Panc1 (cell line): ENCODE measurements at regions not wholly inside any gene's neighbourhood (a gene's known extent, or its start where the extent isn't known, plus 50 kb on each side); places are given as distances from the start of the nearest gene placed in this dataset.

Source experiments
- ATAC-seq: fragments of 200-7000 bp; cut with Tn5 transposase; 2 replicates; pipeline ENCODE4 v1.9.1; 2020; ENCODE audit warnings: mild to moderate bottlenecking, moderate library complexity
- BruUV-seq: library from RNA; stranded (reverse); fragments of 400-500 nt; replicated peaks from 2 replicates; lab custom pipeline; 2021; lab: Mats Ljungman, UMichigan
- CTCF ChIA-PET: fragments of 300-600 bp; sonication (Branson Sonifier 250); formaldehyde crosslinking; loops from one replicate; lab custom pipeline; 2022; ENCODE audit warnings: antibody characterized with exemption; lab: Charles Lee
- POLR2A ChIA-PET: fragments of 300-600 bp; sonication (Branson Sonifier 250); formaldehyde crosslinking; loops from one replicate; lab custom pipeline; 2022; ENCODE audit warnings: antibody characterized with exemption; lab: Charles Lee
- DNase-seq: peaks from one replicate; pipeline ENCODE4 v3.0.0-alpha.2; 2010; ENCODE audit warnings: low read depth, low spot score
- H3K27ac ChIP-seq: 2 replicates; pipeline ENCODE4 v1.5.1; 2011; ENCODE audit warnings: mild to moderate bottlenecking, low read length, inconsistent platforms
- H3K27me3 ChIP-seq: fragments of 200-500 bp; sonication (Bioruptor generic); 2 replicates; pipeline ENCODE4 v1.6.0; 2014; ENCODE audit warnings: low read length, inconsistent platforms; ENCODE audit not compliant: control insufficient read depth, insufficient read depth
- H3K36me3 ChIP-seq: fragments of 200-500 bp; sonication (Bioruptor generic); 2 replicates; pipeline ENCODE4 v1.5.1; 2014; ENCODE audit warnings: inconsistent platforms, mild to moderate bottlenecking, low read length, moderate library complexity; ENCODE audit not compliant: control insufficient read depth, insufficient read depth
- H3K4me1 ChIP-seq: 2 replicates; pipeline ENCODE4 v1.5.1; 2011; ENCODE audit warnings: inconsistent platforms, mild to moderate bottlenecking, low read length, moderate library complexity; ENCODE audit not compliant: control insufficient read depth, insufficient read depth
- H3K4me3 ChIP-seq, 2 experiments: 2 replicates each; pipeline ENCODE4 v1.5.1; 2011 to 2012; ENCODE audit warnings: low read depth in 2 of 2, low read length in 2 of 2, mild to moderate bottlenecking in 2 of 2, inconsistent platforms in 1 of 2, moderate library complexity in 1 of 2
- H3K9me3 ChIP-seq: fragments of 200-500 bp; sonication (Bioruptor generic); 2 replicates; pipeline ENCODE4 v1.5.1; 2014; ENCODE audit warnings: low read depth, mild to moderate bottlenecking, inconsistent platforms, low read length, moderate library complexity; ENCODE audit not compliant: control insufficient read depth, insufficient read depth
- CTCF ChIP-seq: fragments of 450-650 bp; IDR thresholded peaks from 2 replicates; pipeline ENCODE4 v1.5.1; 2017; ENCODE audit warnings: mild to moderate bottlenecking
- POLR2AphosphoS5 ChIP-seq: IDR thresholded peaks from 2 replicates; pipeline ENCODE4 v1.6.1; 2012; ENCODE audit warnings: mild to moderate bottlenecking, low read depth, low read length, moderate library complexity
- REST ChIP-seq, 2 experiments: IDR thresholded peaks; 2 replicates each; pipeline ENCODE4 v1.6.1; 2011 to 2012; ENCODE audit warnings: low read depth in 2 of 2, control low read depth in 1 of 2, low read length in 1 of 2, mild to moderate bottlenecking in 1 of 2, moderate library complexity in 1 of 2; ENCODE audit not compliant: insufficient read depth in 1 of 2
- SIN3A ChIP-seq: IDR thresholded peaks from 2 replicates; pipeline ENCODE4 v1.6.1; 2012; ENCODE audit warnings: low read depth, mild to moderate bottlenecking, low read length, moderate library complexity, borderline replicate concordance; ENCODE audit not compliant: insufficient read depth
- TCF7L2 ChIP-seq: IDR thresholded peaks from 2 replicates; pipeline ENCODE4 v1.6.1; 2011; ENCODE audit warnings: mild to moderate bottlenecking, low read depth, low read length, inconsistent platforms
- in situ Hi-C: cut with HindIII; loops from 2 replicates; pipeline ENCODE4 v1.10.0; 2016; ENCODE audit warnings: low sequenced_read_pairs, low pct_unique_long_range_greater_than_20kb
- intact Hi-C: fragments of 100-400 bp; cut with micrococcal nuclease; formaldehyde crosslinking; loops from one replicate; pipeline ENCODE4 v1.10.0; 2022; ENCODE audit not compliant: unreplicated experiment

GRCh38 chrX:15033917-15034316, 160.7 kb downstream of the MOSPD2 start:
- POLR2A ChIA-PET = no interaction called here
- CTCF ChIA-PET = no interaction called here
- H3K4me3 ChIP-seq = no peak overlapping the region
- in situ Hi-C loops = no loop called here
- H3K27ac ChIP-seq = no peak overlapping the region
- no peaks in the 10 kb centered on the region for H3K4me1 ChIP-seq
- DNase-seq = no peak
- no peaks in the 10 kb centered on the region for H3K9me3 ChIP-seq
- no peaks in the 10 kb centered on the region for H3K36me3 ChIP-seq
- TF ChIP-seq SIN3A = no peak
- no peak for TF ChIP-seq REST (IDR thresholded peaks at IDR 0.05; ENCODE audit: insufficient read depth in 1 of 2, low read depth in 2 of 2, low read length in 1 of 2)
- no peak for TF ChIP-seq POLR2AphosphoS5
- TF ChIP-seq CTCF = no peak
- TF ChIP-seq TCF7L2 = no peak
- ATAC-seq = no peak
- H3K27me3 ChIP-seq = no peaks in the 10 kb centered on the region
- no TSS peak for BruUV-seq
- intact Hi-C loops = no loop called here

GRCh38 chrX:15017491-15017890, 144.3 kb downstream of the MOSPD2 start:
- ChIA-PET CTCF (no interaction called here), POLR2A (no interaction called here)
- in situ Hi-C loops (no loop called here), intact Hi-C loops (no loop called here)
- ATAC-seq (no peak), DNase-seq (no peak)
- Histone ChIP-seq H3K27ac (no peak overlapping the region), H3K27me3 (no peaks in the 10 kb centered on the region), H3K36me3 (no peaks in the 10 kb centered on the region), H3K9me3 (no peaks in the 10 kb centered on the region), H3K4me3 (no peak overlapping the region), H3K4me1 (no peaks in the 10 kb centered on the region)
- BruUV-seq = no TSS peak
- no peak for TF ChIP-seq POLR2AphosphoS5
- TF ChIP-seq REST (IDR thresholded peaks at IDR 0.05; ENCODE audit: insufficient read depth in 1 of 2, low read depth in 2 of 2, low read length in 1 of 2) = no peak
- no peak for TF ChIP-seq TCF7L2
- TF ChIP-seq SIN3A = no peak
- no peak for TF ChIP-seq CTCF
